ENCODE measurements at regions not wholly inside any gene's neighbourhood (a gene's known extent, or its start where the extent isn't known, plus 50 kb on each side); places are given as distances from the start of the nearest gene placed in this dataset.
"Not testable (repeated sequence)": the region's sequence is repeated elsewhere in the genome, so short reads cannot be mapped to it uniquely, and the experiment has no call there.

DNA sequence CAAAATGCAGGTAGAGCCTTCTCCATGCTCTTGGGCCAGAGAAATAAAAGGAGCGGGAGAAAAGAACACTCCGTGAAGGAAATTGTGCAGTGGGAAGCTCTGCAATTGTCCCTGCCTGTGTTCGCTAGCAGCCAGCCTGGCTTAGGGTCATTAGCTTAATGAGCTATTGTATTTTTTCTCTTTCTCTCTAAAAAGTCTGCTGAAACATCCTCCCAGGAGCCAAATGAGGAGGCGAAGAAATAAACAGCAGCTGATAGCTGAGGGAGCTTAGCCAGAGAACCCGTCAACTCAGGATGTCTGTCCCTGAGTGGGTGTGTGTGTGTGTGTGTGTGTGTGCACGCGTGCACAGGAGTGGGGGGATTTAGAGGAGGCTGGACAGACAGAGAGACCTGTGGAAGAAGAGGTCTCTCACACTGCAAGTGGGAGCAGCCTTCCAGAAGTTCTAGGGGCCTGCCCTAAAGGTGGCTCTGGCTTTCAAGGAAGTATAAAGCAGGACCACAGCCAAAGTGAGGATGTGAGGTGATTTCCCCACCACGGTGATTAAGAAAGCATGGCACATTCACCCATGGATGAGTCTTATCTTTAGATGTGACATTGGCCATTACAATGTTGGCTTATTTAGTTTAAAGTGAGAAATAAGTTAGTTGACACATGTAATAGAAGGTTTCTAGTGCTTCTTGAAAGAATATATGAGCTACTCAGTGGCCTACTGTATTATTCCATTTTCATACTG is 690.4 kb downstream of the RNF144A start:
- no peak for DNase-seq

- DNase-seq = no peak
Measured at GRCh38 chr2:7609556-7609955, 692.3 kb downstream of the RNF144A start.

GRCh38 chr2:7609974-7610373 is 692.8 kb downstream of the RNF144A start:
- no peak for DNase-seq

DNA sequence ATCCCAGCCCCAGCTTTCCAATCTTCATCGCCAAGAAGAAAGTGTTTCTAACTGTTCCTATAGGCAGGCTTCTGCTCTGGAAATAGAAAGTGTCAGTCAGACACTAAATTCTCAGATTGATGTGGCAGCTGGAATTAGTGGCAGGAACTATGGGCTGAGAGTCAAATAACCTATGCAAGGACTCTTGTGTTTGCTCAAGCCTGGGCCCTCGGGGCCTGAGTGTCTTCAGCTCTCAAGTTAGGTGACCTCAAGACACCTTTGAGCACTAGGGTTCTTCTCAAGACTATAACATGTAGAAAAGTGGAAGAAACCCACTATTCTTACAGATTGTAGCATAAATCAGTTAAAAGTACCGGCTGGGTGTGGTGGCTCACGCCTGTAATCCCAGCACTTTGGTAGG is 694.5 kb downstream of the RNF144A start:
- no peak for DNase-seq

DNA sequence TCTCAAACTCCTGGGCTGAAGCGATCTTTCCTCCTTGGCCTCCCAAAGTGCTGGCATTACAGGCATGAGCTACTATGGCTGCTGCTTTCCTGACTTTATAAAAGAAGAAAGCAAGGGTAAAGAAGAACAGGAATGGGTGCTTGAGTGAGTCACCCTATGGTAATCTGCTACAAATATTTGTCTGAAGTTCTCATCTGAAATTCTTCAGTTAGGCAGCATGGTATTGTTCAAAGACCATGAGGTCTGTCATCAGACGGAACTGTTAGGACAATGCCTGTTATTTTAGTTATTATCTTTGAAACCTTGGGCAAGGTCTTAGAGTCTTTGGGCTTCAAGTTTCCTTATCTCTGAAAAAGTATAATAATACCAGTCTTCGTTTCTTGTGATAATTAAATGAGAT is 695.8 kb downstream of the RNF144A start:
- DNase-seq = no peak

DNA sequence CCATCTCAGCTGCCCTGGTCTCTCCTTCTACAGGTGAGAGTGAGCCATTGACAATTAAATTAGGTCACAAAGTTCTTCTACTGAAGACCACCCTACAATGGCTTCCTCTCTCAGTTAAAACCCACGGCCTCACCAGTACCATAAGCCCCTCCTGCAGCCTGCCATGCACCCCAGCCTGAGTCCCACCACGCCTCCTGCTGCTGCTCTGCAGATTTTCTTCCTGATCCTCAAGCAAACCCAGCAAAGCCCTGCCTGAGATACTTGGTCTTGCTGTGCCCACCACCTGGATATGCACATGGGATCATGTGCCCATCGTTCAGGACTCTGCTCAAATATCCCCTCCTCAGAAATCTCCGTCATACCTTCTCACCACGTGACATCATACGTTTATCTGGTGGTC is 696.6 kb downstream of the RNF144A start:
- DNase-seq = no peak

DNA sequence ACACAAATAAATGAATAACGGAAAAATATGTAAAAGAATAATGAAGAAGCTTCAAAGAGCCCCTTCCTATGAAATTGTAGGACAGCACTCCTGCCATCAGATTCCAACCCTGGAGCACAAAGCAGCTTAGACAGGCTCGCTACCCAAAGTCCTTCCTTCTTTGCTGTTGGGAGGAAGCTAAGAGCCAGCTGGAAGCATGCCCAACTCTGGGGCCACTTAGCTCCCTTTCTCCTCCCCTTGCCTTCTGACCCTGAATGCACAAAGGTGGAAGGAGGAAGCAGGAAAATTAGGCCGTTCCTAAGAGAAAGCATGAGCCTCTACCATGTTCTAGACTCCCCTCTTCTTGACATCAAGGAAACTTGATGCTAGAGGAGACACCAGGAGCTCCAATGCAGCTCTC is 700.8 kb downstream of the RNF144A start:
- no peak for DNase-seq

DNA sequence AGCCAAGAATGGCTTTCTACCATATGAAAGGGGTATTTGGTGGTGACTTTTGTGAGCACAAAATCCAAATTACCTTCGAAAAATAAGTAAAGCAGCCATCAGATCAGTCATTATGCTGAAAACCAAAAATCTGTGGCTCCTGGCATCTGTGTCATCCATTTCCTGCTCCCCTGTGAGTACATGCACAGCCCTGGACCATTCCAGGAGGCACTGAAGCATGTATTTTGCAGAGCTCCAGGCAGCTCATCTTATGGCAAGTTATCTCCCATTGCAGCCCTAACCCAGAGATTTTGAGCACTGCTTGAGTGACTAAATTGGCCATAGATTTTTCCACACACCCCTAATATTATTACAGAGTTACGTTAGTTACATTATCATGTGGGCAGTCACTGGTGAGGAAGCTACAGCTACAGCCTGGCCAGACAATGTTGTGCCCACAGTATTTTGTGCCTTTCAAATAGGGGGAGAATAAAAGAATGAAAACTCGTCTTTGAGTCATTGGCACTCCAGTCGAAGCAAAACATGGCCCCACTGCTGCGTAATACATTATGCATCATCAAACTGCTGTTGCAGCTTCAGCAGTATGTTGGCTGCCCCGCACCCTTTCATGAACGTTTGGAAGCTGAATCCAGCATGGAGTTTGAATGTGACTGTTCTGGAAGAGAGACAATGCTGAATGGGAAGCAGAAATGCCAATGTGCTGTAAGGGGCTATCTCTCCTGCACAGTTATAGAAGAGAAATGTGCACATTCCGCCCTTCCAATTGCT is 702.2 kb downstream of the RNF144A start:
- DNase-seq = no peak

GRCh38 chr2:7620255-7620654 is 703.0 kb downstream of the RNF144A start:
- no peak for DNase-seq

- no peak for DNase-seq
Measured at GRCh38 chr2:7621018-7621814, 704.0 kb downstream of the RNF144A start.

DNA sequence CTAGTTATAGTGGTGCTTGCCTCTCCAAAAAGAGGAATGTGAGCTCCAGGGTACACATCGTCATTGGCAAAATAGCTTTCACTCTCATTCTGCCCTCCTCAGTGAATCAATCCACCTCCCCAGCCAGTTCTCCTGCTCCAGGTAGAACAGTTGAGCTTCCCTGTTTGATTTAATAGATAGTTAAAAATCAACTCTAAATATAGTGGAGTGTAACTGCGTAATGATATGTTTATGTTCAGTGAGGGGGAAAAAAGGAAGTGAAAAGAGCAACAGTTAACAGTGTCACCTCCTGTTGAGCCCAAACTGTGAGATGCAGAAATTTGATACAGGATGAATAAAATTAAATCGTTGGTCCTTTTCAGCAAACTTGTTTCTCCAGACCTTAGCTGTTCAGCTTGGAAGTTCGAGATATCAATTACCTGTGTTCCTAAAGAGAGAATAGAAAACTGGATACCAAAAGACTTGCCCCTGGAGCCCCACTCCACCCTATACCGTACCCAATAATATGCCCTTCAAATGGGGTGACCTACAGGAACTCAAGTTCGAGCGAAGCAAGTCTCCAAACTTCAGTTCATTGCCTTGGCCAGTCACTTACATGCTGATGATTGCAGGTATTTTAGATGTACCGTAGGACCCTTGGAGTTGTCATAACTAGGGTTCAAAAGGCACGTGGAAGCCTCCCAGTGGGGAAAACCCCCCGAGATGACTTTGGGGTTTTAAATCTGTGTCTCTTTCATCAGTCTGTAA is 708.4 kb downstream of the RNF144A start:
- no peak for DNase-seq

DNA sequence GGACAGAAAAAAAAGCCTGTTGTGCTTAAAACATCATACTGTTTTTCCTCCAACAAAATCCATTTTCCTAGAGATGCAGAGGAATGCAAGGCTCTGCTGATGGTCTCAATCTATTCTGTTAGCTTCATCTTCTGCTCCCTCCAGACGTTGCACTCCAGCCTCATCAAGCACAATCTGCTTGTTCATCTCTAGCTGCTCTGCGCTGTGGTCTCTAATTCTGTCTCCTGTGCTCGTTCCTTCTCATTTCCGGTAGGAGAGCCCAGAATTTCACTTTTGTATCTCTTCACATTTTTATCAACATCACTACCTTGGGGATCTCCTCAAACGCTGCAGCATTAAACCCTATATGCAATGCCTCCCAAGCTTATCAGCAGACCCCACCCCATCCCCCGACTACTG is 708.9 kb downstream of the RNF144A start:
- DNase-seq = no peak

DNA sequence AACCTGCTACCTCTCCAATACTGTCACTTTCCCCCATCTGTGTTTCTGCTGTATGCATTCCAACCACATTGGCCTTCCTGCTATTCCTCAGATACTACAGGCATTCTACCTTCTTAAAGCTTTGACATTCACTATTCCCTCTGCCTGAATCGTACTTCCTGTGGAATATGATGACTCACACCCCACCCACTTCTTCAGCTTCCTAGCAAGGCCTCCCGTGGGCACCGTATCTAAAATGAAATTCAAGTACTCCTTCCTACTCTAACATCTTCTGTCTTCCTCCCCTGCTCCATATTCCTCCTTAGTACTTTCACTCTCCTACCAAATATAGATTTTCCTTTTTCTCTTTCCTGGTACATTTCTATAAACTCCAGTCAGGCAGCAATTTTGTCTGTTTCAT is 710.4 kb downstream of the RNF144A start:
- DNase-seq = no peak

DNA sequence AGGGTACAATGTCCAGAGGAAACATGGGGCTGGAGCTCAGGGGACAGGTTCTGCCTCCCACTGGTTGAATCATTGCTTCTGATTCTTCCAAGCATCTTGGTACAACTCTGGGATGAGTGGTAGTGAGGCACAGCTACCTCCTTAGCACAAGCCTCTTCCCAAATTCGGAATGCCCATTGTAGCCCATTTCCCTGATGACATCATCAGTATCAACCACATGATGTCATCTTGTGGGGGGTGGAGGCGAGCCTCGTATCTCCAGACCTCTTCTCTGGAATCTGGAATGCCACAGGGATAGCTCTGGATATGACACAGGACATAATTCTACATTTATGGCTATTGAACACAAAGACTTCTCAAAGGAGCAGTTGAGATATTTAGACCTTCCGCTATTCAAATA is 715.2 kb downstream of the RNF144A start:
- DNase-seq = no peak

- DNase-seq = no peak
Measured at GRCh38 chr2:7633566-7634153, 716.4 kb downstream of the RNF144A start.

GRCh38 chr2:7634409-7634808 is 717.2 kb downstream of the RNF144A start:
- no peak for DNase-seq

- DNase-seq = no peak
Measured at GRCh38 chr2:7639476-7639875, 722.3 kb downstream of the RNF144A start.

- DNase-seq = not testable (repeated sequence)
Measured at GRCh38 chr2:7641272-7641671, 724.1 kb downstream of the RNF144A start.

- DNase-seq = no peak
Measured at GRCh38 chr2:7646024-7646423, 728.8 kb downstream of the RNF144A start.

DNA sequence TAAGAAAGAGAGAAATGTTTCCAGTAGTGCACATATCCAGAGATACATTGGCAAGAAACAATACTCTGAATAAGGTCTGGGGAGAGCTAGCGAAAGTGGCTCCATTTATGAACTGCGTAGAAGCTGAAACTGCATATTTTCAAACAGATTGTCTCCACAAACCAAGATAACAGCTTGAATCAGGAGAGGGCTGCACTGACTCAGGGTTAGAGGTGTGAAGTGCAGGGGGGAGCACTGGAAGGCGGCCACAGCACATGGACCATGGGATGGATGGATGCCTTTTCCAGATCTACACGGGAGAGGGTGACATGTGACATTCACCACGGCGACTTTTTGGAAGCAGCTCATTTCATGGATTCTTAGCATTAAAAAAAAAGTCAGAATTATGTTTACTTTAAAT is 729.4 kb downstream of the RNF144A start:
- DNase-seq = no peak

DNA sequence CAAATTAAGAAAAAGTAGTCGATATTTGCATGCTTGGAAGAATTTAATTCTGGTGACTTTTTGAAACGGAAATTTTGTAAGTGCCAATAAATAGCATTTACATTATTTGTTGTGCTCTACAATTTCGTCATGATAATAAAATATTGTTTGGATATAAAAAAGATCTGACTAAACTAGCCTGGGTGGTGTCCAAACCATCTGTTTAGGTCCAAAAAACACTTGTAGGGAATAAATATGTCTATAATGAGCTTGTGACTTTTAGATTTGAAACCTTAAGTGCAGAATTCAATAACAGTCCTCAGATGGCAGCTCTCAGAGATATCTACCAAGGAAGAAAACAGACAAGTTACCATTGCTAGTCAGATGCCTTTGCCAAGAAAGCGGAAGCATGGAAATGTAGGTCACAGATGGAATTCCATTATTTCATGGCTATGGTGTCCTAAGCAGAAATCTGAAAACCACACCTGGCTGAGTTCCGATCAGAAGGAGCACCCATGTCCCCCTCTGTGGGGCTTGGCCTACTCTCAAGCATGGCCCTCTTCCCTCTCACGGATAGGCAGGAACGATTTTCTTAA is 731.1 kb downstream of the RNF144A start:
- no peak for DNase-seq
